ENCODE measurements at regions not wholly inside any gene's neighbourhood (a gene's known extent, or its start where the extent isn't known, plus 50 kb on each side); places are given as distances from the start of the nearest gene placed in this dataset.

- Mint-ChIP-seq H3K36me3 (no peaks in the 10 kb centered on the region), H3K27ac (no peak overlapping the region), H3K4me3 (no peak overlapping the region), H3K27me3 (no peaks in the 10 kb centered on the region), H3K9me3 (peaks cover 3 to 8% (median 3%) of the 10 kb centered on the region in 7 donors), H3K4me1 (no peaks in the 10 kb centered on the region)
- DNase-seq (no peak), ATAC-seq (ENCODE audit: low read depth in 2 of 2) (no peak)
Measured at GRCh38 chr14:84584511-84584910, 945.4 kb upstream of the FLRT2 start.

- H3K36me3 Mint-ChIP-seq, result no peaks in the 10 kb centered on the region
- H3K27ac Mint-ChIP-seq, result no peak overlapping the region
- no peaks in the 10 kb centered on the region for H3K27me3 Mint-ChIP-seq
- ATAC-seq (ENCODE audit: low read depth in 2 of 2) (no peak), DNase-seq (no peak)
- peaks cover 0 to 5% (median 3%) of the 10 kb centered on the region in 7 donors for H3K9me3 Mint-ChIP-seq
- no peak overlapping the region for H3K4me3 Mint-ChIP-seq
- no peaks in the 10 kb centered on the region for H3K4me1 Mint-ChIP-seq
Measured at GRCh38 chr14:84591827-84592445, 938.0 kb upstream of the FLRT2 start.

GRCh38 chr14:84592770-84593169, 937.2 kb upstream of the FLRT2 start:
- no peaks in the 10 kb centered on the region for H3K4me1 Mint-ChIP-seq
- ATAC-seq (ENCODE audit: low read depth in 2 of 2) (no peak), DNase-seq (no peak)
- peaks cover 0 to 4% (median 0%) of the 10 kb centered on the region in 7 donors for H3K9me3 Mint-ChIP-seq
- no peaks in the 10 kb centered on the region for H3K36me3 Mint-ChIP-seq
- H3K27me3 Mint-ChIP-seq, result no peaks in the 10 kb centered on the region
- H3K4me3 Mint-ChIP-seq, result no peak overlapping the region
- no peak overlapping the region for H3K27ac Mint-ChIP-seq

- ATAC-seq (ENCODE audit: low read depth in 2 of 2), result no peak
- Mint-ChIP-seq H3K4me3 (no peak overlapping the region), H3K36me3 (no peaks in the 10 kb centered on the region), H3K4me1 (no peaks in the 10 kb centered on the region), H3K9me3 (peaks cover 0 to 7% (median 0%) of the 10 kb centered on the region in 7 donors), H3K27me3 (no peaks in the 10 kb centered on the region), H3K27ac (no peak overlapping the region)
- DNase-seq, result no peak
Measured at GRCh38 chr14:84610086-84610485, 919.9 kb upstream of the FLRT2 start.

GRCh38 chr14:84622357-84622756, 907.6 kb upstream of the FLRT2 start:
- no peaks in the 10 kb centered on the region for H3K36me3 Mint-ChIP-seq
- no peaks in the 10 kb centered on the region for H3K4me1 Mint-ChIP-seq
- DNase-seq, result no peak
- H3K27ac Mint-ChIP-seq, result no peak overlapping the region
- H3K9me3 Mint-ChIP-seq, result peaks cover 0 to 5% (median 2%) of the 10 kb centered on the region in 7 donors
- H3K27me3 Mint-ChIP-seq, result no peaks in the 10 kb centered on the region
- no peak for ATAC-seq (ENCODE audit: low read depth in 2 of 2)
- H3K4me3 Mint-ChIP-seq, result no peak overlapping the region

- ATAC-seq (ENCODE audit: low read depth in 2 of 2), result no peak
- Mint-ChIP-seq H3K27ac (no peak overlapping the region), H3K4me3 (no peak overlapping the region), H3K36me3 (no peaks in the 10 kb centered on the region), H3K4me1 (no peaks in the 10 kb centered on the region), H3K9me3 (peaks cover 0 to 6% (median 2%) of the 10 kb centered on the region in 7 donors), H3K27me3 (no peaks in the 10 kb centered on the region)
- no peak for DNase-seq
Measured at GRCh38 chr14:84643446-84643845, 886.5 kb upstream of the FLRT2 start.

- ATAC-seq (ENCODE audit: low read depth in 2 of 2) (no peak), DNase-seq (no peak)
- Mint-ChIP-seq H3K27ac (no peak overlapping the region), H3K36me3 (no peaks in the 10 kb centered on the region), H3K4me3 (no peak overlapping the region), H3K27me3 (no peaks in the 10 kb centered on the region), H3K4me1 (no peaks in the 10 kb centered on the region), H3K9me3 (peaks cover 0 to 10% (median 0%) of the 10 kb centered on the region in 7 donors)
Measured at GRCh38 chr14:84646786-84647500, 883.0 kb upstream of the FLRT2 start.

GRCh38 chr14:84655014-84655413, 874.9 kb upstream of the FLRT2 start:
- no peak overlapping the region for H3K4me3 Mint-ChIP-seq
- H3K27me3 Mint-ChIP-seq, result no peaks in the 10 kb centered on the region
- H3K4me1 Mint-ChIP-seq, result no peaks in the 10 kb centered on the region
- ATAC-seq (ENCODE audit: low read depth in 2 of 2) (no peak), DNase-seq (no peak)
- H3K36me3 Mint-ChIP-seq, result no peaks in the 10 kb centered on the region
- H3K27ac Mint-ChIP-seq, result no peak overlapping the region
- H3K9me3 Mint-ChIP-seq, result peaks cover 0 to 19% (median 10%) of the 10 kb centered on the region in 7 donors

- H3K27ac Mint-ChIP-seq, result no peak overlapping the region
- H3K9me3 Mint-ChIP-seq, result peaks cover 0 to 17% (median 7%) of the 10 kb centered on the region in 7 donors
- no peaks in the 10 kb centered on the region for H3K27me3 Mint-ChIP-seq
- DNase-seq (no peak), ATAC-seq (ENCODE audit: low read depth in 2 of 2) (no peak)
- no peaks in the 10 kb centered on the region for H3K36me3 Mint-ChIP-seq
- no peaks in the 10 kb centered on the region for H3K4me1 Mint-ChIP-seq
- no peak overlapping the region for H3K4me3 Mint-ChIP-seq
Measured at GRCh38 chr14:84657911-84658310, 872.0 kb upstream of the FLRT2 start.

- no peaks in the 10 kb centered on the region for H3K27me3 Mint-ChIP-seq
- no peak for ATAC-seq (ENCODE audit: low read depth in 2 of 2)
- peaks cover 0 to 6% (median 0%) of the 10 kb centered on the region in 7 donors for H3K9me3 Mint-ChIP-seq
Measured at GRCh38 chr14:84670796-84671195, 859.1 kb upstream of the FLRT2 start.

GRCh38 chr14:84671776-84672175, 858.2 kb upstream of the FLRT2 start:
- Mint-ChIP-seq H3K4me1 (no peaks in the 10 kb centered on the region), H3K9me3 (peaks cover 0 to 6% (median 0%) of the 10 kb centered on the region in 7 donors), H3K36me3 (no peaks in the 10 kb centered on the region), H3K27me3 (no peaks in the 10 kb centered on the region), H3K27ac (no peak overlapping the region), H3K4me3 (no peak overlapping the region)
- no peak for DNase-seq
- no peak for ATAC-seq (ENCODE audit: low read depth in 2 of 2)

More at GRCh38 chr14:84670796-84671195, 859.1 kb upstream of the FLRT2 start:
- Mint-ChIP-seq H3K36me3 (no peaks in the 10 kb centered on the region), H3K27ac (no peak overlapping the region), H3K4me3 (no peak overlapping the region), H3K4me1 (no peaks in the 10 kb centered on the region)
- DNase-seq, result no peak

- no peaks in the 10 kb centered on the region for H3K4me1 Mint-ChIP-seq
- no peak overlapping the region for H3K27ac Mint-ChIP-seq
- ATAC-seq (ENCODE audit: low read depth in 2 of 2), result no peak
- DNase-seq, result no peak
- H3K9me3 Mint-ChIP-seq, result peaks cover 0 to 2% (median 0%) of the 10 kb centered on the region in 7 donors
- H3K27me3 Mint-ChIP-seq, result no peaks in the 10 kb centered on the region
- H3K36me3 Mint-ChIP-seq, result no peaks in the 10 kb centered on the region
- H3K4me3 Mint-ChIP-seq, result no peak overlapping the region
Measured at GRCh38 chr14:84674636-84675035, 855.3 kb upstream of the FLRT2 start.

GRCh38 chr14:84686550-84686949, 843.4 kb upstream of the FLRT2 start:
- Mint-ChIP-seq H3K36me3 (no peaks in the 10 kb centered on the region), H3K27me3 (no peaks in the 10 kb centered on the region), H3K4me1 (no peaks in the 10 kb centered on the region), H3K4me3 (no peak overlapping the region), H3K9me3 (peaks cover 0 to 7% (median 4%) of the 10 kb centered on the region in 7 donors), H3K27ac (no peak overlapping the region)
- ATAC-seq (ENCODE audit: low read depth in 2 of 2) (no peak), DNase-seq (no peak)

- H3K4me3 Mint-ChIP-seq, result no peak overlapping the region
- H3K9me3 Mint-ChIP-seq, result peaks cover 0 to 5% (median 4%) of the 10 kb centered on the region in 7 donors
- ATAC-seq (ENCODE audit: low read depth in 2 of 2), result no peak
- no peak for DNase-seq
- H3K36me3 Mint-ChIP-seq, result no peaks in the 10 kb centered on the region
- H3K27ac Mint-ChIP-seq, result no peak overlapping the region
- H3K27me3 Mint-ChIP-seq, result no peaks in the 10 kb centered on the region
- H3K4me1 Mint-ChIP-seq, result no peaks in the 10 kb centered on the region
Measured at GRCh38 chr14:84688297-84689025, 841.5 kb upstream of the FLRT2 start.
